ENCODE measurements at regions not wholly inside any gene's neighbourhood (a gene's known extent, or its start where the extent isn't known, plus 50 kb on each side); places are given as distances from the start of the nearest gene placed in this dataset.

DNA sequence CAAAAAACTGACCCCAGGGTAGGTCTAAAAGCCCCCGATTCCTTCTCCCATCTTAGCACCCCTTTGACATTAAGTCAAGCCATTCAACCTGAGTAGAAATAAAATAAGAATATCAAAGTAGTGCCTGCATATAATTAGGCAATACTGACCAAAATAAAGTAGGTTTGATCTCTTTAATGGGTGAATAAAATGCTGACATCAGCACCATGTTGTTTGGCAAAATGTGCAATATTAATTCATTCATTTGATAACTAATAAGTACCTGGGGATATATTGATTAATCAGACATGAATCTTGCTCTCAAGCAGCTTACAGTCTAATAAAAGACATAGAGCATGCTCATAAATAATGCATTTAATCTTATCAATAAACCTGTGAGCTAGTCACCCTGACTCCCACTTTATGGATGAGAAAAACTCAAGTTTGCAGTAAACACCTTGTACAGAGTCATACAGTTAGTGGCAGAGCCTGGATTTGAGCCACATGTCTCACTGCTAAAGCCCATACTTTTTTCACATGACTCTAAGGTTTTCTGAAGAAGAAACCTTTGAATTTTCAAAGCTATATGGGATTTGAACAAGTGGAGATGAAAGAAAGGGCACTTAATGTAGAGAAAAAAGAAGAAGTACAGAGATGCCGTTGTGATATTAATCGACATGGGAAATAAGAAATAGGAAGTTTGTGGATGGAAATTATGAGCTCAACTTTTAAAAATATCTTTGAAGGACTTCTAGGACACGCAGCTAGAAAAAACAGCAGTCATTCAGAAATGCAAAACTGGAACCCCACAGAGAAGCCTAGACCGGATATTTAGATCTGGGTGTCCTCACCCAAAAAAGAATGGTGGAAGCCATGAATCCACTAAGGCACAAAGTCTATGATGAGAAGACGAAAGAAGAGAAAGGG, 183.9 kb downstream of the TOMM20 start:
- no peak overlapping the region for H4K12ac ChIP-seq (ENCODE audit: low read depth, low read length)
- H3K14ac ChIP-seq (ENCODE audit: low read length), result no peak overlapping the region
- H3K79me1 ChIP-seq (ENCODE audit: low read length), result no peaks in the 10 kb centered on the region
- H2BK5ac ChIP-seq (ENCODE audit: low read depth, low read length, poor library complexity), result no peak overlapping the region
- H3K23ac ChIP-seq (ENCODE audit: low read length), result no peak overlapping the region
- no peak overlapping the region for H3K9ac ChIP-seq (ENCODE audit: low read length)
- no peak overlapping the region for H2BK120ac ChIP-seq (ENCODE audit: insufficient read depth, low read length, poor library complexity)
- H2AFZ ChIP-seq (ENCODE audit: insufficient read depth, low read length, poor library complexity), result no peak overlapping the region
- no peak overlapping the region for H3K18ac ChIP-seq (ENCODE audit: low read length)
- 100% methylated on average over 2 of the region's 6 CpGs for WGBS (ENCODE audit: extremely low coverage, insufficient coverage, insufficient read length)
- H3K4me3 ChIP-seq (ENCODE audit: low read depth, low read length), result no peak overlapping the region
- H3K4me2 ChIP-seq (ENCODE audit: low read length), result no peak overlapping the region
- no peak overlapping the region for H4K91ac ChIP-seq (ENCODE audit: low read depth, low read length)
- no peaks in the 10 kb centered on the region for H3K9me3 ChIP-seq (ENCODE audit: insufficient read depth, low read depth, low read length)
- DNase-seq, result peak in 1 of 2 donors; percentile 22
- no peak overlapping the region for H3K4ac ChIP-seq (ENCODE audit: low read depth, low read length)
- no peak overlapping the region for H2AK5ac ChIP-seq (ENCODE audit: low read length)
- no peak overlapping the region for H2BK12ac ChIP-seq (ENCODE audit: low read length)
- H3K27ac ChIP-seq (ENCODE audit: low read depth, low read length), result no peak overlapping the region
- no peaks in the 10 kb centered on the region for H3K27me3 ChIP-seq (ENCODE audit: insufficient read depth, low read length)
- no peak overlapping the region for H4K8ac ChIP-seq (ENCODE audit: low read depth, low read length)
- peaks cover 0 to 4% of the 10 kb centered on the region in 2 experiments for H3K4me1 ChIP-seq (ENCODE audit: control insufficient read depth in 1 of 2, insufficient read depth in 2 of 2, low read length in 2 of 2)
- peaks cover 0 to 2% of the 10 kb centered on the region in 2 experiments for H3K36me3 ChIP-seq (ENCODE audit: control insufficient read depth in 1 of 2, insufficient read depth in 2 of 2, low read length in 2 of 2)
- H3K79me2 ChIP-seq (ENCODE audit: control insufficient read depth, insufficient read depth, low read length, poor library complexity), result no peaks in the 10 kb centered on the region

GRCh38 chr1:234943836-234944402, 184.7 kb downstream of the TOMM20 start:
- Histone ChIP-seq H2AK5ac (ENCODE audit: low read length) (no peak overlapping the region), H2BK120ac (ENCODE audit: insufficient read depth, low read length, poor library complexity) (no peak overlapping the region), H3K27me3 (ENCODE audit: insufficient read depth, low read length) (no peaks in the 10 kb centered on the region), H4K12ac (ENCODE audit: low read depth, low read length) (no peak overlapping the region), H2AFZ (ENCODE audit: insufficient read depth, low read length, poor library complexity) (no peak overlapping the region), H3K36me3 (ENCODE audit: control insufficient read depth in 1 of 2, insufficient read depth in 2 of 2, low read length in 2 of 2) (peaks cover 0 to 2% of the 10 kb centered on the region in 2 experiments), H2BK12ac (ENCODE audit: low read length) (no peak overlapping the region), H3K4me1 (ENCODE audit: control insufficient read depth in 1 of 2, insufficient read depth in 2 of 2, low read length in 2 of 2) (peaks cover 0 to 4% of the 10 kb centered on the region in 2 experiments), H3K4me3 (ENCODE audit: low read depth, low read length) (no peak overlapping the region), H3K79me2 (ENCODE audit: control insufficient read depth, insufficient read depth, low read length, poor library complexity) (no peaks in the 10 kb centered on the region), H3K4me2 (ENCODE audit: low read length) (no peak overlapping the region), H4K8ac (ENCODE audit: low read depth, low read length) (no peak overlapping the region), H4K91ac (ENCODE audit: low read depth, low read length) (no peak overlapping the region), H3K9ac (ENCODE audit: low read length) (no peak overlapping the region), H3K27ac (ENCODE audit: low read depth, low read length) (no peak overlapping the region), H3K4ac (ENCODE audit: low read depth, low read length) (no peak overlapping the region), H2BK5ac (ENCODE audit: low read depth, low read length, poor library complexity) (no peak overlapping the region), H3K14ac (ENCODE audit: low read length) (no peak overlapping the region), H3K79me1 (ENCODE audit: low read length) (no peaks in the 10 kb centered on the region), H3K23ac (ENCODE audit: low read length) (no peak overlapping the region), H3K18ac (ENCODE audit: low read length) (no peak overlapping the region), H3K9me3 (ENCODE audit: insufficient read depth, low read depth, low read length) (no peaks in the 10 kb centered on the region)
- WGBS (ENCODE audit: extremely low coverage, insufficient coverage, insufficient read length), result no CpG with 5 or more reads among the region's 7 CpGs
- no peak for DNase-seq

GRCh38 chr1:234942879-234943506, 185.6 kb downstream of the TOMM20 start:
- Histone ChIP-seq H2AK5ac (ENCODE audit: low read length) (no peak overlapping the region), H3K23ac (ENCODE audit: low read length) (no peak overlapping the region), H4K91ac (ENCODE audit: low read depth, low read length) (no peak overlapping the region), H4K12ac (ENCODE audit: low read depth, low read length) (no peak overlapping the region), H3K79me2 (ENCODE audit: control insufficient read depth, insufficient read depth, low read length, poor library complexity) (no peaks in the 10 kb centered on the region), H3K27me3 (ENCODE audit: insufficient read depth, low read length) (no peaks in the 10 kb centered on the region), H3K18ac (ENCODE audit: low read length) (no peak overlapping the region), H3K14ac (ENCODE audit: low read length) (no peak overlapping the region), H3K36me3 (ENCODE audit: control insufficient read depth in 1 of 2, insufficient read depth in 2 of 2, low read length in 2 of 2) (peaks cover 0 to 2% of the 10 kb centered on the region in 2 experiments), H3K4ac (ENCODE audit: low read depth, low read length) (no peak overlapping the region), H3K9ac (ENCODE audit: low read length) (no peak overlapping the region), H2BK120ac (ENCODE audit: insufficient read depth, low read length, poor library complexity) (no peak overlapping the region), H3K4me2 (ENCODE audit: low read length) (no peak overlapping the region), H3K4me1 (ENCODE audit: control insufficient read depth in 1 of 2, insufficient read depth in 2 of 2, low read length in 2 of 2) (peaks cover 0 to 4% of the 10 kb centered on the region in 2 experiments), H3K9me3 (ENCODE audit: insufficient read depth, low read depth, low read length) (no peaks in the 10 kb centered on the region), H4K8ac (ENCODE audit: low read depth, low read length) (no peak overlapping the region), H2BK12ac (ENCODE audit: low read length) (no peak overlapping the region), H3K79me1 (ENCODE audit: low read length) (no peaks in the 10 kb centered on the region), H3K4me3 (ENCODE audit: low read depth, low read length) (no peak overlapping the region), H2AFZ (ENCODE audit: insufficient read depth, low read length, poor library complexity) (no peak overlapping the region), H3K27ac (ENCODE audit: low read depth, low read length) (no peak overlapping the region), H2BK5ac (ENCODE audit: low read depth, low read length, poor library complexity) (no peak overlapping the region)
- no CpG with 5 or more reads among the region's 5 CpGs for WGBS (ENCODE audit: extremely low coverage, insufficient coverage, insufficient read length)
- DNase-seq, result no peak

GRCh38 chr1:234942012-234942332, 186.7 kb downstream of the TOMM20 start:
- peaks cover 0 to 4% of the 10 kb centered on the region in 2 experiments for H3K4me1 ChIP-seq (ENCODE audit: control insufficient read depth in 1 of 2, insufficient read depth in 2 of 2, low read length in 2 of 2)
- H3K79me1 ChIP-seq (ENCODE audit: low read length), result no peaks in the 10 kb centered on the region
- no peak overlapping the region for H3K18ac ChIP-seq (ENCODE audit: low read length)
- no peak overlapping the region for H3K27ac ChIP-seq (ENCODE audit: low read depth, low read length)
- H2BK12ac ChIP-seq (ENCODE audit: low read length), result no peak overlapping the region
- no peak overlapping the region for H2BK5ac ChIP-seq (ENCODE audit: low read depth, low read length, poor library complexity)
- no peak overlapping the region for H2AFZ ChIP-seq (ENCODE audit: insufficient read depth, low read length, poor library complexity)
- H4K8ac ChIP-seq (ENCODE audit: low read depth, low read length), result no peak overlapping the region
- no peak overlapping the region for H3K23ac ChIP-seq (ENCODE audit: low read length)
- no peak overlapping the region for H4K91ac ChIP-seq (ENCODE audit: low read depth, low read length)
- no peak overlapping the region for H3K4me3 ChIP-seq (ENCODE audit: low read depth, low read length)
- H3K14ac ChIP-seq (ENCODE audit: low read length), result no peak overlapping the region
- H3K9ac ChIP-seq (ENCODE audit: low read length), result no peak overlapping the region
- no peaks in the 10 kb centered on the region for H3K27me3 ChIP-seq (ENCODE audit: insufficient read depth, low read length)
- H3K9me3 ChIP-seq (ENCODE audit: insufficient read depth, low read depth, low read length), result no peaks in the 10 kb centered on the region
- no peak overlapping the region for H2BK120ac ChIP-seq (ENCODE audit: insufficient read depth, low read length, poor library complexity)
- no peaks in the 10 kb centered on the region for H3K79me2 ChIP-seq (ENCODE audit: control insufficient read depth, insufficient read depth, low read length, poor library complexity)
- no peak for DNase-seq
- no peak overlapping the region for H4K12ac ChIP-seq (ENCODE audit: low read depth, low read length)
- no peak overlapping the region for H3K4ac ChIP-seq (ENCODE audit: low read depth, low read length)
- H3K4me2 ChIP-seq (ENCODE audit: low read length), result no peak overlapping the region
- no peak overlapping the region for H2AK5ac ChIP-seq (ENCODE audit: low read length)
- peaks cover 0 to 2% of the 10 kb centered on the region in 2 experiments for H3K36me3 ChIP-seq (ENCODE audit: control insufficient read depth in 1 of 2, insufficient read depth in 2 of 2, low read length in 2 of 2)
- WGBS (ENCODE audit: extremely low coverage, insufficient coverage, insufficient read length), result no CpG with 5 or more reads among the region's 4 CpGs
